ENCODE measurements at regions not wholly inside any gene's neighbourhood (a gene's known extent, or its start where the extent isn't known, plus 50 kb on each side); places are given as distances from the start of the nearest gene placed in this dataset.

DNA sequence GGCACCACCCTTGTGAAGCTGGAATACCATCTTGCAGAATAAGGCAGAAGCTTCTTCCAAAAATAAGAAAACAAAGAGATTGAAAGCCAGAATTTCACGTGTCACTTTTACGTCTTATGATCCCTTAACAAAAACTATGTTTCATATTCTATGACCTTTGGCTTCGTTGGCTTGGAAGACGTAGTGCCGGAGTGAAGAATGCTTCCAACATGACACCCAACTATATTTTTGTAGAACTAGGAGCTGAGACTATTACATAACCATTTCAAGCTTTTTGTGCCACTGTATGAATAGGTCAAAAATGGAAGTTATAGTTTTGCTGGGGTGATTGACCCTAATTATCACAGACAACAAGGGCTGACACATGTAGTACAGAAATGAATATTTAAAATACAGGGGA, 996.2 kb downstream of the ADGRL3 start:
- H3K9me3 Mint-ChIP-seq, result no peaks in the 10 kb centered on the region
- Histone ChIP-seq H3K27me3 (ENCODE audit: insufficient read depth) (no peaks in the 10 kb centered on the region), H2AFZ (no peak overlapping the region), H3K4me1 (ENCODE audit: insufficient read depth) (no peaks in the 10 kb centered on the region), H3K36me3 (ENCODE audit: insufficient read depth) (no peaks in the 10 kb centered on the region), H3K9me2 (ENCODE audit: insufficient read depth) (no peaks in the 10 kb centered on the region), H3K27ac (ENCODE audit: low read depth) (no peak overlapping the region), H3F3A (replicated peaks; ENCODE audit: low read depth) (no peaks in the 10 kb centered on the region), H3K4me2 (no peak overlapping the region), H3K79me2 (replicated peaks; ENCODE audit: insufficient read depth) (no peaks in the 10 kb centered on the region), H3K4me3 (no peak overlapping the region), H4K20me1 (replicated peaks; ENCODE audit: insufficient read depth) (no peaks in the 10 kb centered on the region)
- DNase-seq (ENCODE audit: low spot score) (no peak), ATAC-seq (no peak)
- no peak overlapping the region for H3K4me3 Mint-ChIP-seq
- no peaks in the 10 kb centered on the region for H3K36me3 Mint-ChIP-seq (ENCODE audit: low read depth)
- TF ChIP-seq STAT1 (IDR thresholded peaks at IDR 0.05; ENCODE audit: unreplicated experiment), result no peak
- TF ChIP-seq ZNF114 (CRISPR knock-in tag; IDR thresholded peaks at IDR 0.05), result no peak
- TF ChIP-seq EZH2phosphoT487 (IDR thresholded peaks at IDR 0.05; ENCODE audit: unreplicated experiment), result no peak
- TF ChIP-seq, protein P1, sequence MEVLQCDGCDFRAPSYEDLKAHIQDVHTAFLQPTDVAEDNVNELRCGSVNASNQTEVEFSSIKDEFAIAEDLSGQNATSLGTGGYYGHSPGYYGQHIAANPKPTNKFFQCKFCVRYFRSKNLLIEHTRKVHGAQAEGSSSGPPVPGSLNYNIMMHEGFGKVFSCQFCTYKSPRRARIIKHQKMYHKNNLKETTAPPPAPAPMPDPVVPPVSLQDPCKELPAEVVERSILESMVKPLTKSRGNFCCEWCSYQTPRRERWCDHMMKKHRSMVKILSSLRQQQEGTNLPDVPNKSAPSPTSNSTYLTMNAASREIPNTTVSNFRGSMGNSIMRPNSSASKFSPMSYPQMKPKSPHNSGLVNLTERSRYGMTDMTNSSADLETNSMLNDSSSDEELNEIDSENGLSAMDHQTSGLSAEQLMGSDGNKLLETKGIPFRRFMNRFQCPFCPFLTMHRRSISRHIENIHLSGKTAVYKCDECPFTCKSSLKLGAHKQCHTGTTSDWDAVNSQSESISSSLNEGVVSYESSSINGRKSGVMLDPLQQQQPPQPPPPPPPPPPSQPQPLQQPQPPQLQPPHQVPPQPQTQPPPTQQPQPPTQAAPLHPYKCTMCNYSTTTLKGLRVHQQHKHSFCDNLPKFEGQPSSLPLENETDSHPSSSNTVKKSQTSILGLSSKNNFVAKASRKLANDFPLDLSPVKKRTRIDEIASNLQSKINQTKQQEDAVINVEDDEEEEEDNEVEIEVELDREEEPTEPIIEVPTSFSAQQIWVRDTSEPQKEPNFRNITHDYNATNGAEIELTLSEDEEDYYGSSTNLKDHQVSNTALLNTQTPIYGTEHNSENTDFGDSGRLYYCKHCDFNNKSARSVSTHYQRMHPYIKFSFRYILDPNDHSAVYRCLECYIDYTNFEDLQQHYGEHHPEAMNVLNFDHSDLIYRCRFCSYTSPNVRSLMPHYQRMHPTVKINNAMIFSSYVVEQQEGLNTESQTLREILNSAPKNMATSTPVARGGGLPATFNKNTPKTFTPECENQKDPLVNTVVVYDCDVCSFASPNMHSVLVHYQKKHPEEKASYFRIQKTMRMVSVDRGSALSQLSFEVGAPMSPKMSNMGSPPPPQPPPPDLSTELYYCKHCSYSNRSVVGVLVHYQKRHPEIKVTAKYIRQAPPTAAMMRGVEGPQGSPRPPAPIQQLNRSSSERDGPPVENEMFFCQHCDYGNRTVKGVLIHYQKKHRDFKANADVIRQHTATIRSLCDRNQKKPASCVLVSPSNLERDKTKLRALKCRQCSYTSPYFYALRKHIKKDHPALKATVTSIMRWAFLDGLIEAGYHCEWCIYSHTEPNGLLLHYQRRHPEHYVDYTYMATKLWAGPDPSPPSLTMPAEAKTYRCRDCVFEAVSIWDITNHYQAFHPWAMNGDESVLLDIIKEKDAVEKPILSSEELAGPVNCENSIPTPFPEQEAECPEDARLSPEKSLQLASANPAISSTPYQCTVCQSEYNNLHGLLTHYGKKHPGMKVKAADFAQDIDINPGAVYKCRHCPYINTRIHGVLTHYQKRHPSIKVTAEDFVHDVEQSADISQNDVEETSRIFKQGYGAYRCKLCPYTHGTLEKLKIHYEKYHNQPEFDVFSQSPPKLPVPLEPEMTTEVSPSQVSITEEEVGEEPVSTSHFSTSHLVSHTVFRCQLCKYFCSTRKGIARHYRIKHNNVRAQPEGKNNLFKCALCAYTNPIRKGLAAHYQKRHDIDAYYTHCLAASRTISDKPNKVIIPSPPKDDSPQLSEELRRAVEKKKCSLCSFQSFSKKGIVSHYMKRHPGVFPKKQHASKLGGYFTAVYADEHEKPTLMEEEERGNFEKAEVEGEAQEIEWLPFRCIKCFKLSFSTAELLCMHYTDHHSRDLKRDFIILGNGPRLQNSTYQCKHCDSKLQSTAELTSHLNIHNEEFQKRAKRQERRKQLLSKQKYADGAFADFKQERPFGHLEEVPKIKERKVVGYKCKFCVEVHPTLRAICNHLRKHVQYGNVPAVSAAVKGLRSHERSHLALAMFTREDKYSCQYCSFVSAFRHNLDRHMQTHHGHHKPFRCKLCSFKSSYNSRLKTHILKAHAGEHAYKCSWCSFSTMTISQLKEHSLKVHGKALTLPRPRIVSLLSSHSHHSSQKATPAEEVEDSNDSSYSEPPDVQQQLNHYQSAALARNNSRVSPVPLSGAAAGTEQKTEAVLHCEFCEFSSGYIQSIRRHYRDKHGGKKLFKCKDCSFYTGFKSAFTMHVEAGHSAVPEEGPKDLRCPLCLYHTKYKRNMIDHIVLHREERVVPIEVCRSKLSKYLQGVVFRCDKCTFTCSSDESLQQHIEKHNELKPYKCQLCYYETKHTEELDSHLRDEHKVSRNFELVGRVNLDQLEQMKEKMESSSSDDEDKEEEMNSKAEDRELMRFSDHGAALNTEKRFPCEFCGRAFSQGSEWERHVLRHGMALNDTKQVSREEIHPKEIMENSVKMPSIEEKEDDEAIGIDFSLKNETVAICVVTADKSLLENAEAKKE (CRISPR knock-in tag; IDR thresholded peaks at IDR 0.05), result no peak
- TF ChIP-seq NANOG (IDR thresholded peaks at IDR 0.05; ENCODE audit: borderline replicate concordance), result no peak
- TF ChIP-seq, protein P2, sequence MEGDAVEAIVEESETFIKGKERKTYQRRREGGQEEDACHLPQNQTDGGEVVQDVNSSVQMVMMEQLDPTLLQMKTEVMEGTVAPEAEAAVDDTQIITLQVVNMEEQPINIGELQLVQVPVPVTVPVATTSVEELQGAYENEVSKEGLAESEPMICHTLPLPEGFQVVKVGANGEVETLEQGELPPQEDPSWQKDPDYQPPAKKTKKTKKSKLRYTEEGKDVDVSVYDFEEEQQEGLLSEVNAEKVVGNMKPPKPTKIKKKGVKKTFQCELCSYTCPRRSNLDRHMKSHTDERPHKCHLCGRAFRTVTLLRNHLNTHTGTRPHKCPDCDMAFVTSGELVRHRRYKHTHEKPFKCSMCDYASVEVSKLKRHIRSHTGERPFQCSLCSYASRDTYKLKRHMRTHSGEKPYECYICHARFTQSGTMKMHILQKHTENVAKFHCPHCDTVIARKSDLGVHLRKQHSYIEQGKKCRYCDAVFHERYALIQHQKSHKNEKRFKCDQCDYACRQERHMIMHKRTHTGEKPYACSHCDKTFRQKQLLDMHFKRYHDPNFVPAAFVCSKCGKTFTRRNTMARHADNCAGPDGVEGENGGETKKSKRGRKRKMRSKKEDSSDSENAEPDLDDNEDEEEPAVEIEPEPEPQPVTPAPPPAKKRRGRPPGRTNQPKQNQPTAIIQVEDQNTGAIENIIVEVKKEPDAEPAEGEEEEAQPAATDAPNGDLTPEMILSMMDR (conservative IDR thresholded peaks at IDR 0.05; ENCODE audit: low read depth in 2 of 2), result no peak
- TF ChIP-seq, protein P3, sequence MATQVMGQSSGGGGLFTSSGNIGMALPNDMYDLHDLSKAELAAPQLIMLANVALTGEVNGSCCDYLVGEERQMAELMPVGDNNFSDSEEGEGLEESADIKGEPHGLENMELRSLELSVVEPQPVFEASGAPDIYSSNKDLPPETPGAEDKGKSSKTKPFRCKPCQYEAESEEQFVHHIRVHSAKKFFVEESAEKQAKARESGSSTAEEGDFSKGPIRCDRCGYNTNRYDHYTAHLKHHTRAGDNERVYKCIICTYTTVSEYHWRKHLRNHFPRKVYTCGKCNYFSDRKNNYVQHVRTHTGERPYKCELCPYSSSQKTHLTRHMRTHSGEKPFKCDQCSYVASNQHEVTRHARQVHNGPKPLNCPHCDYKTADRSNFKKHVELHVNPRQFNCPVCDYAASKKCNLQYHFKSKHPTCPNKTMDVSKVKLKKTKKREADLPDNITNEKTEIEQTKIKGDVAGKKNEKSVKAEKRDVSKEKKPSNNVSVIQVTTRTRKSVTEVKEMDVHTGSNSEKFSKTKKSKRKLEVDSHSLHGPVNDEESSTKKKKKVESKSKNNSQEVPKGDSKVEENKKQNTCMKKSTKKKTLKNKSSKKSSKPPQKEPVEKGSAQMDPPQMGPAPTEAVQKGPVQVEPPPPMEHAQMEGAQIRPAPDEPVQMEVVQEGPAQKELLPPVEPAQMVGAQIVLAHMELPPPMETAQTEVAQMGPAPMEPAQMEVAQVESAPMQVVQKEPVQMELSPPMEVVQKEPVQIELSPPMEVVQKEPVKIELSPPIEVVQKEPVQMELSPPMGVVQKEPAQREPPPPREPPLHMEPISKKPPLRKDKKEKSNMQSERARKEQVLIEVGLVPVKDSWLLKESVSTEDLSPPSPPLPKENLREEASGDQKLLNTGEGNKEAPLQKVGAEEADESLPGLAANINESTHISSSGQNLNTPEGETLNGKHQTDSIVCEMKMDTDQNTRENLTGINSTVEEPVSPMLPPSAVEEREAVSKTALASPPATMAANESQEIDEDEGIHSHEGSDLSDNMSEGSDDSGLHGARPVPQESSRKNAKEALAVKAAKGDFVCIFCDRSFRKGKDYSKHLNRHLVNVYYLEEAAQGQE (IDR thresholded peaks at IDR 0.05; ENCODE audit: unreplicated experiment), result no peak
- no peak for TF ChIP-seq JUNB (IDR thresholded peaks at IDR 0.05; ENCODE audit: unreplicated experiment)
- TF ChIP-seq, protein P4, sequence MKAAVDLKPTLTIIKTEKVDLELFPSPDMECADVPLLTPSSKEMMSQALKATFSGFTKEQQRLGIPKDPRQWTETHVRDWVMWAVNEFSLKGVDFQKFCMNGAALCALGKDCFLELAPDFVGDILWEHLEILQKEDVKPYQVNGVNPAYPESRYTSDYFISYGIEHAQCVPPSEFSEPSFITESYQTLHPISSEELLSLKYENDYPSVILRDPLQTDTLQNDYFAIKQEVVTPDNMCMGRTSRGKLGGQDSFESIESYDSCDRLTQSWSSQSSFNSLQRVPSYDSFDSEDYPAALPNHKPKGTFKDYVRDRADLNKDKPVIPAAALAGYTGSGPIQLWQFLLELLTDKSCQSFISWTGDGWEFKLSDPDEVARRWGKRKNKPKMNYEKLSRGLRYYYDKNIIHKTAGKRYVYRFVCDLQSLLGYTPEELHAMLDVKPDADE (IDR thresholded peaks at IDR 0.05), result no peak
- TF ChIP-seq ZNF331 (CRISPR knock-in tag; IDR thresholded peaks at IDR 0.05; ENCODE audit: low read depth), result no peak
- TF ChIP-seq CREB1 (CRISPR knock-in tag; IDR thresholded peaks at IDR 0.05; ENCODE audit: low read depth), result no peak
- TF ChIP-seq EZH2 (IDR thresholded peaks at IDR 0.05; ENCODE audit: low read depth, unreplicated experiment), result no peak
- no peak for TF ChIP-seq POLR2AphosphoS5 (IDR thresholded peaks at IDR 0.05; ENCODE audit: low read depth)
- H3K4me1 Mint-ChIP-seq, result no peaks in the 10 kb centered on the region
- no peak overlapping the region for H3K27ac Mint-ChIP-seq
- H3K27me3 Mint-ChIP-seq (ENCODE audit: insufficient read depth, low read depth, poor library complexity), result no peaks in the 10 kb centered on the region
